HEK293 (cell line): ENCODE measurements at regions not wholly inside any gene's neighbourhood (a gene's known extent, or its start where the extent isn't known, plus 50 kb on each side); places are given as distances from the start of the nearest gene placed in this dataset.
A peak's percentile ranks its signal among the peaks of the same experiment; 100 is the strongest.

ENCODE experiments used
- BCL6B ChIP-seq: fragments of 450-650 bp; formaldehyde crosslinking; IDR thresholded peaks from 2 replicates; pipeline ENCODE4 v1.5.1; 2017; ENCODE audit warnings: missing biosample characterization, missing genetic modification characterization
- GLIS2 ChIP-seq: fragments of 450-650 bp; formaldehyde crosslinking; IDR thresholded peaks from 2 replicates; pipeline ENCODE4 v1.5.1; 2016; ENCODE audit warnings: missing biosample characterization, missing genetic modification characterization
- HOXC10 ChIP-seq: sonication (generic); formaldehyde crosslinking; IDR thresholded peaks from 2 replicates; pipeline ENCODE4 v1.8.1; 2023; ENCODE audit warnings: mild to moderate bottlenecking, missing genetic modification reagents
- KLF10 ChIP-seq: fragments of 450-650 bp; IDR thresholded peaks from 2 replicates; pipeline ENCODE4 v1.5.1; 2018; ENCODE audit warnings: missing biosample characterization, mild to moderate bottlenecking, missing genetic modification characterization
- KLF8 ChIP-seq: fragments of 450-650 bp; formaldehyde crosslinking; IDR thresholded peaks from 2 replicates; pipeline ENCODE4 v1.5.1; 2016; ENCODE audit warnings: missing biosample characterization, missing genetic modification characterization
- KLF9 ChIP-seq: fragments of 450-650 bp; formaldehyde crosslinking; IDR thresholded peaks from 2 replicates; pipeline ENCODE4 v1.5.1; 2016; ENCODE audit warnings: missing biosample characterization, missing genetic modification characterization, low read depth
- MEIS1 ChIP-seq: sonication (generic); formaldehyde crosslinking; IDR thresholded peaks from 2 replicates; pipeline ENCODE4 v1.8.1; 2022; ENCODE audit warnings: missing genetic modification reagents, mild to moderate bottlenecking, borderline replicate concordance
- PRDM10 ChIP-seq: fragments of 450-650 bp; formaldehyde crosslinking; IDR thresholded peaks from 2 replicates; pipeline ENCODE4 v1.5.1; 2016; ENCODE audit warnings: missing biosample characterization, missing genetic modification characterization
- PRDM6 ChIP-seq: fragments of 450-650 bp; formaldehyde crosslinking; IDR thresholded peaks from 2 replicates; pipeline ENCODE4 v1.5.1; 2017; ENCODE audit warnings: missing biosample characterization, missing genetic modification characterization
- SP2 ChIP-seq: fragments of 450-650 bp; formaldehyde crosslinking; IDR thresholded peaks from 2 replicates; pipeline ENCODE4 v1.5.1; 2016; ENCODE audit warnings: missing biosample characterization, missing genetic modification characterization
- TSHZ1 ChIP-seq: fragments of 450-650 bp; formaldehyde crosslinking; IDR thresholded peaks from 2 replicates; pipeline ENCODE4 v1.5.1; 2016; ENCODE audit warnings: missing biosample characterization, missing genetic modification characterization, borderline replicate concordance
- ZBTB1 ChIP-seq: fragments of 450-650 bp; formaldehyde crosslinking; IDR thresholded peaks from 2 replicates; pipeline ENCODE4 v1.5.1; 2016; ENCODE audit warnings: missing biosample characterization, missing genetic modification characterization
- ZBTB10 ChIP-seq: fragments of 450-650 bp; formaldehyde crosslinking; IDR thresholded peaks from 2 replicates; pipeline ENCODE4 v1.5.1; 2016; ENCODE audit warnings: missing biosample characterization, missing genetic modification characterization
- ZNF175 ChIP-seq: fragments of 450-650 bp; formaldehyde crosslinking; IDR thresholded peaks from 2 replicates; pipeline ENCODE4 v1.5.1; 2016; ENCODE audit warnings: missing biosample characterization, missing genetic modification characterization
- ZNF221 ChIP-seq: fragments of 450-650 bp; formaldehyde crosslinking; IDR thresholded peaks from 2 replicates; pipeline ENCODE4 v1.5.1; 2017; ENCODE audit warnings: missing biosample characterization, missing genetic modification characterization, borderline replicate concordance
- ZNF311 ChIP-seq: fragments of 450-650 bp; formaldehyde crosslinking; IDR thresholded peaks from 2 replicates; pipeline ENCODE4 v1.5.1; 2017; ENCODE audit warnings: missing biosample characterization, missing genetic modification characterization, borderline replicate concordance
- ZNF354C ChIP-seq: fragments of 450-650 bp; formaldehyde crosslinking; IDR thresholded peaks from 2 replicates; pipeline ENCODE4 v1.5.1; 2016; ENCODE audit warnings: missing biosample characterization, missing genetic modification characterization, low read depth, borderline replicate concordance
- ZNF391 ChIP-seq: fragments of 450-650 bp; formaldehyde crosslinking; IDR thresholded peaks from 2 replicates; pipeline ENCODE4 v1.5.1; 2016; ENCODE audit warnings: low read depth, missing biosample characterization, missing genetic modification characterization, borderline replicate concordance
- ZNF433 ChIP-seq: fragments of 450-650 bp; formaldehyde crosslinking; IDR thresholded peaks from 2 replicates; pipeline ENCODE4 v1.5.1; 2016; ENCODE audit warnings: missing biosample characterization, missing genetic modification characterization, low read depth
- ZNF510 ChIP-seq: fragments of 450-650 bp; formaldehyde crosslinking; IDR thresholded peaks from 2 replicates; pipeline ENCODE4 v1.5.1; 2018; ENCODE audit warnings: mild to moderate bottlenecking, missing genetic modification characterization, missing biosample characterization; ENCODE audit not compliant: insufficient replicate concordance
- ZNF521 ChIP-seq: fragments of 450-650 bp; formaldehyde crosslinking; IDR thresholded peaks from 2 replicates; pipeline ENCODE4 v1.5.1; 2017; ENCODE audit warnings: missing biosample characterization, mild to moderate bottlenecking, missing genetic modification characterization
- ZNF530 ChIP-seq: fragments of 450-650 bp; formaldehyde crosslinking; IDR thresholded peaks from 2 replicates; pipeline ENCODE4 v1.5.1; 2016; ENCODE audit warnings: low read depth, missing biosample characterization, missing genetic modification characterization
- ZNF549 ChIP-seq: fragments of 450-650 bp; IDR thresholded peaks from 2 replicates; pipeline ENCODE4 v1.5.1; 2018; ENCODE audit warnings: missing biosample characterization, missing genetic modification characterization, mild to moderate bottlenecking, inconsistent platforms, moderate library complexity
- ZNF626 ChIP-seq: fragments of 450-650 bp; sonication (Bioruptor Pico); formaldehyde crosslinking; IDR thresholded peaks from 2 replicates; pipeline ENCODE4 v1.5.1; 2018; ENCODE audit warnings: missing biosample characterization, missing genetic modification characterization, inconsistent platforms
- ZNF677 ChIP-seq: fragments of 450-650 bp; IDR thresholded peaks from 2 replicates; pipeline ENCODE4 v1.5.0; 2018; ENCODE audit warnings: missing biosample characterization, mild to moderate bottlenecking, missing genetic modification characterization, moderate library complexity
- ZNF76 ChIP-seq: fragments of 450-650 bp; formaldehyde crosslinking; IDR thresholded peaks from 2 replicates; pipeline ENCODE4; 2016; ENCODE audit warnings: low read depth, missing biosample characterization, missing genetic modification characterization, borderline replicate concordance
- ZNF837 ChIP-seq: fragments of 450-650 bp; formaldehyde crosslinking; IDR thresholded peaks from 2 replicates; pipeline ENCODE4 v1.5.1; 2016; ENCODE audit warnings: missing biosample characterization, missing genetic modification characterization
- ZNF843 ChIP-seq: fragments of 450-650 bp; formaldehyde crosslinking; IDR thresholded peaks from 2 replicates; pipeline ENCODE4 v1.5.1; 2016; ENCODE audit warnings: missing biosample characterization, missing genetic modification characterization

GRCh38 chr9:87140605-87141109 lies 193.4 kb upstream of the GAS1 start (continued):
- TF ChIP-seq PRDM6 (tag by site-specific recombination) = peak; percentile 86
- TF ChIP-seq ZBTB10 (tag by site-specific recombination) = no peak
- no peak for TF ChIP-seq MEIS1 (CRISPR knock-in tag)
- no peak for TF ChIP-seq ZNF549
- TF ChIP-seq KLF10 (tag by site-specific recombination) = peak; percentile 61
- peak; percentile 77 for TF ChIP-seq ZNF510 (tag by site-specific recombination)
- TF ChIP-seq ZNF677 (tag by site-specific recombination) = no peak
- no peak for TF ChIP-seq ZNF521 (tag by site-specific recombination)
- TF ChIP-seq SP2 (tag by site-specific recombination) = no peak
- TF ChIP-seq BCL6B (tag by site-specific recombination) = peak; percentile 43; the same call in 1 of the 2 replicates
- TF ChIP-seq ZNF391 (tag by site-specific recombination) = peak; percentile 74; the same call in 1 of the 2 replicates
- TF ChIP-seq ZBTB1 (tag by site-specific recombination) = 0 out of 2 replicates have a peak, but pooled peaks have one; percentile 9
- TF ChIP-seq KLF9 = no peak
- no peak for TF ChIP-seq ZNF311 (tag by site-specific recombination)
- TF ChIP-seq ZNF626 (tag by site-specific recombination) = no peak
- 0 out of 2 replicates have a peak, but pooled peaks have one; percentile 19 for TF ChIP-seq ZNF76 (tag by site-specific recombination)
- TF ChIP-seq TSHZ1 = peak; percentile 88
- peak; percentile 45; the same call in 1 of the 2 replicates for TF ChIP-seq KLF8 (tag by site-specific recombination)
- no peak for TF ChIP-seq ZNF433 (tag by site-specific recombination)
- no peak for TF ChIP-seq ZNF221 (tag by site-specific recombination)
- TF ChIP-seq GLIS2 (tag by site-specific recombination) = no peak
- no peak for TF ChIP-seq ZNF175
- TF ChIP-seq ZNF354C (tag by site-specific recombination) = no peak
- TF ChIP-seq ZNF837 (tag by site-specific recombination) = no peak
- TF ChIP-seq HOXC10 = no peak
- no peak for TF ChIP-seq ZNF530 (tag by site-specific recombination)
- TF ChIP-seq PRDM10 (tag by site-specific recombination) = no peak
- peak; percentile 96 for TF ChIP-seq ZNF843 (tag by site-specific recombination)
